ENCODE measurements at regions not wholly inside any gene's neighbourhood (a gene's known extent, or its start where the extent isn't known, plus 50 kb on each side); places are given as distances from the start of the nearest gene placed in this dataset.

GRCh38 chr4:182174979-182175378 is 68.2 kb upstream of the TENM3 start:
- Histone ChIP-seq H3K9ac (ENCODE audit: low read length in 3 of 3) (no peak overlapping the region), H3K36me3 (ENCODE audit: control insufficient read depth in 2 of 3, insufficient read depth in 3 of 3, low read length in 3 of 3) (no peaks in the 10 kb centered on the region), H3K4me3 (ENCODE audit: low read length in 3 of 3) (no peak overlapping the region), H3K27me3 (ENCODE audit: control insufficient read depth, insufficient read depth, low read length) (no peaks in the 10 kb centered on the region), H3K27ac (ENCODE audit: low read depth in 2 of 2, low read length in 2 of 2) (no peak overlapping the region), H3K9me3 (ENCODE audit: control insufficient read depth in 2 of 3, insufficient read depth in 1 of 3, low read length in 3 of 3) (no peaks in the 10 kb centered on the region), H3K4me1 (ENCODE audit: control insufficient read depth in 2 of 3, insufficient read depth in 2 of 3, low read depth in 1 of 3, low read length in 3 of 3) (no peaks in the 10 kb centered on the region)
- intact Hi-C loops (cut with DNase I), result no loop called here
- no peak for TF ChIP-seq CTCF (IDR thresholded peaks at IDR 0.05; ENCODE audit: borderline replicate concordance, extremely low read depth, insufficient read depth)
- DNase-seq (no peak), FAIRE-seq (no peak)

- Histone ChIP-seq H3K4me1 (ENCODE audit: control insufficient read depth in 2 of 3, insufficient read depth in 2 of 3, low read depth in 1 of 3, low read length in 3 of 3) (no peaks in the 10 kb centered on the region), H3K4me3 (ENCODE audit: low read length in 3 of 3) (no peak overlapping the region), H3K36me3 (ENCODE audit: control insufficient read depth in 2 of 3, insufficient read depth in 3 of 3, low read length in 3 of 3) (no peaks in the 10 kb centered on the region), H3K9ac (ENCODE audit: low read length in 3 of 3) (no peak overlapping the region), H3K27me3 (ENCODE audit: control insufficient read depth, insufficient read depth, low read length) (no peaks in the 10 kb centered on the region), H3K27ac (ENCODE audit: low read depth in 2 of 2, low read length in 2 of 2) (no peak overlapping the region), H3K9me3 (ENCODE audit: control insufficient read depth in 2 of 3, insufficient read depth in 1 of 3, low read length in 3 of 3) (no peaks in the 10 kb centered on the region)
- FAIRE-seq (no peak), DNase-seq (no peak)
- intact Hi-C loops (cut with DNase I), result no loop called here
- TF ChIP-seq CTCF (IDR thresholded peaks at IDR 0.05; ENCODE audit: borderline replicate concordance, extremely low read depth, insufficient read depth), result no peak
Observed at GRCh38 chr4:182175788-182176519, 67.2 kb upstream of the TENM3 start.

GRCh38 chr4:182177166-182177565 is 66.0 kb upstream of the TENM3 start:
- intact Hi-C loops (cut with DNase I), result no loop called here
- Histone ChIP-seq H3K4me1 (ENCODE audit: control insufficient read depth in 2 of 3, insufficient read depth in 2 of 3, low read depth in 1 of 3, low read length in 3 of 3) (no peaks in the 10 kb centered on the region), H3K27ac (ENCODE audit: low read depth in 2 of 2, low read length in 2 of 2) (no peak overlapping the region), H3K4me3 (ENCODE audit: low read length in 3 of 3) (no peak overlapping the region), H3K27me3 (ENCODE audit: control insufficient read depth, insufficient read depth, low read length) (no peaks in the 10 kb centered on the region), H3K9me3 (ENCODE audit: control insufficient read depth in 2 of 3, insufficient read depth in 1 of 3, low read length in 3 of 3) (no peaks in the 10 kb centered on the region), H3K9ac (ENCODE audit: low read length in 3 of 3) (no peak overlapping the region), H3K36me3 (ENCODE audit: control insufficient read depth in 2 of 3, insufficient read depth in 3 of 3, low read length in 3 of 3) (no peaks in the 10 kb centered on the region)
- no peak for TF ChIP-seq CTCF (IDR thresholded peaks at IDR 0.05; ENCODE audit: borderline replicate concordance, extremely low read depth, insufficient read depth)
- DNase-seq, result no peak
- FAIRE-seq, result no peak

GRCh38 chr4:182179105-182179504 is 64.1 kb upstream of the TENM3 start:
- intact Hi-C loops (cut with DNase I), result no loop called here
- H3K4me1 ChIP-seq (ENCODE audit: control insufficient read depth in 2 of 3, insufficient read depth in 2 of 3, low read depth in 1 of 3, low read length in 3 of 3), result no peaks in the 10 kb centered on the region
- TF ChIP-seq CTCF (IDR thresholded peaks at IDR 0.05; ENCODE audit: borderline replicate concordance, extremely low read depth, insufficient read depth), result no peak
- H3K27me3 ChIP-seq (ENCODE audit: control insufficient read depth, insufficient read depth, low read length), result no peaks in the 10 kb centered on the region
- no peaks in the 10 kb centered on the region for H3K36me3 ChIP-seq (ENCODE audit: control insufficient read depth in 2 of 3, insufficient read depth in 3 of 3, low read length in 3 of 3)
- no peak overlapping the region for H3K9ac ChIP-seq (ENCODE audit: low read length in 3 of 3)
- no peaks in the 10 kb centered on the region for H3K9me3 ChIP-seq (ENCODE audit: control insufficient read depth in 2 of 3, insufficient read depth in 1 of 3, low read length in 3 of 3)
- FAIRE-seq (no peak), DNase-seq (no peak)
- no peak overlapping the region for H3K4me3 ChIP-seq (ENCODE audit: low read length in 3 of 3)
- H3K27ac ChIP-seq (ENCODE audit: low read depth in 2 of 2, low read length in 2 of 2), result no peak overlapping the region

Measured in kidney (tissue), 13 donors.